IMR-90 (cell line): ENCODE measurements at regions not wholly inside any gene's neighbourhood (a gene's known extent, or its start where the extent isn't known, plus 50 kb on each side); places are given as distances from the start of the nearest gene placed in this dataset.

Experiments used
- CEBPB ChIP-seq: IDR thresholded peaks from 2 replicates; pipeline ENCODE4 v1.6.1; 2012; ENCODE audit warnings: low read depth, low read length, improper control_type of control experiment
- ELK1 ChIP-seq: fragments of 150-350 bp; IDR thresholded peaks from 2 replicates; pipeline ENCODE4 v1.6.1; 2016; ENCODE audit warnings: low read depth, mild to moderate bottlenecking, low read length, moderate library complexity, borderline replicate concordance
- MAFK ChIP-seq: IDR thresholded peaks from 2 replicates; pipeline ENCODE4 v1.6.1; 2012; ENCODE audit warnings: low read depth, low read length, improper control_type of control experiment
- MAZ ChIP-seq: IDR thresholded peaks from 2 replicates; pipeline ENCODE4 v1.6.1; 2012; ENCODE audit warnings: low read depth, mild to moderate bottlenecking, low read length, improper control_type of control experiment, moderate library complexity, borderline replicate concordance
- POLR2A ChIP-seq: IDR thresholded peaks from 2 replicates; pipeline ENCODE4 v1.6.1; 2012; ENCODE audit warnings: mild to moderate bottlenecking, low read depth, low read length
- RAD21 ChIP-seq: IDR thresholded peaks from 2 replicates; pipeline ENCODE4 v1.6.1; 2012; ENCODE audit warnings: low read length, improper control_type of control experiment
- RCOR1 ChIP-seq: IDR thresholded peaks from 2 replicates; pipeline ENCODE4 v1.6.1; 2012; ENCODE audit warnings: mild to moderate bottlenecking, low read length, improper control_type of control experiment; ENCODE audit not compliant: insufficient replicate concordance
- USF2 ChIP-seq: fragments of 150-350 bp; IDR thresholded peaks from 2 replicates; pipeline ENCODE4 v1.6.1; 2017; ENCODE audit warnings: mild to moderate bottlenecking, antibody characterized with exemption, low read length, low read depth
- TF ChIP-seq, protein P1 (sequence below): conservative IDR thresholded peaks from 2 replicates; pipeline ENCODE4 v1.5.1; 2012; ENCODE audit warnings: mild to moderate bottlenecking, low read depth, low read length, improper control_type of control experiment

GRCh38 chr6:40719671-40720374 is 132.7 kb upstream of the LRFN2 start:
- TF ChIP-seq POLR2A (no peak), USF2 (no peak), MAZ (no peak), MAFK (no peak), ELK1 (no peak), RCOR1 (no peak), CEBPB (no peak), RAD21 (no peak)
- TF ChIP-seq, protein P1, sequence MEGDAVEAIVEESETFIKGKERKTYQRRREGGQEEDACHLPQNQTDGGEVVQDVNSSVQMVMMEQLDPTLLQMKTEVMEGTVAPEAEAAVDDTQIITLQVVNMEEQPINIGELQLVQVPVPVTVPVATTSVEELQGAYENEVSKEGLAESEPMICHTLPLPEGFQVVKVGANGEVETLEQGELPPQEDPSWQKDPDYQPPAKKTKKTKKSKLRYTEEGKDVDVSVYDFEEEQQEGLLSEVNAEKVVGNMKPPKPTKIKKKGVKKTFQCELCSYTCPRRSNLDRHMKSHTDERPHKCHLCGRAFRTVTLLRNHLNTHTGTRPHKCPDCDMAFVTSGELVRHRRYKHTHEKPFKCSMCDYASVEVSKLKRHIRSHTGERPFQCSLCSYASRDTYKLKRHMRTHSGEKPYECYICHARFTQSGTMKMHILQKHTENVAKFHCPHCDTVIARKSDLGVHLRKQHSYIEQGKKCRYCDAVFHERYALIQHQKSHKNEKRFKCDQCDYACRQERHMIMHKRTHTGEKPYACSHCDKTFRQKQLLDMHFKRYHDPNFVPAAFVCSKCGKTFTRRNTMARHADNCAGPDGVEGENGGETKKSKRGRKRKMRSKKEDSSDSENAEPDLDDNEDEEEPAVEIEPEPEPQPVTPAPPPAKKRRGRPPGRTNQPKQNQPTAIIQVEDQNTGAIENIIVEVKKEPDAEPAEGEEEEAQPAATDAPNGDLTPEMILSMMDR = no peak
